ENCODE measurements at regions not wholly inside any gene's neighbourhood (a gene's known extent, or its start where the extent isn't known, plus 50 kb on each side); places are given as distances from the start of the nearest gene placed in this dataset.
A peak's percentile ranks its signal among the peaks of the same experiment; 100 is the strongest.

- H3K27me3 ChIP-seq, result no peaks in the 10 kb centered on the region
- TF ChIP-seq, protein P1, sequence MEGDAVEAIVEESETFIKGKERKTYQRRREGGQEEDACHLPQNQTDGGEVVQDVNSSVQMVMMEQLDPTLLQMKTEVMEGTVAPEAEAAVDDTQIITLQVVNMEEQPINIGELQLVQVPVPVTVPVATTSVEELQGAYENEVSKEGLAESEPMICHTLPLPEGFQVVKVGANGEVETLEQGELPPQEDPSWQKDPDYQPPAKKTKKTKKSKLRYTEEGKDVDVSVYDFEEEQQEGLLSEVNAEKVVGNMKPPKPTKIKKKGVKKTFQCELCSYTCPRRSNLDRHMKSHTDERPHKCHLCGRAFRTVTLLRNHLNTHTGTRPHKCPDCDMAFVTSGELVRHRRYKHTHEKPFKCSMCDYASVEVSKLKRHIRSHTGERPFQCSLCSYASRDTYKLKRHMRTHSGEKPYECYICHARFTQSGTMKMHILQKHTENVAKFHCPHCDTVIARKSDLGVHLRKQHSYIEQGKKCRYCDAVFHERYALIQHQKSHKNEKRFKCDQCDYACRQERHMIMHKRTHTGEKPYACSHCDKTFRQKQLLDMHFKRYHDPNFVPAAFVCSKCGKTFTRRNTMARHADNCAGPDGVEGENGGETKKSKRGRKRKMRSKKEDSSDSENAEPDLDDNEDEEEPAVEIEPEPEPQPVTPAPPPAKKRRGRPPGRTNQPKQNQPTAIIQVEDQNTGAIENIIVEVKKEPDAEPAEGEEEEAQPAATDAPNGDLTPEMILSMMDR (IDR thresholded peaks at IDR 0.05), result peak in 1 of 6 experiments; percentile 3
- no peak for TF ChIP-seq POLR2A (IDR thresholded peaks at IDR 0.05)
- H3K9me3 ChIP-seq (replicated peaks in 1 of 3), result no peaks in the 10 kb centered on the region
- H3K36me3 ChIP-seq (replicated peaks in 1 of 2), result no peaks in the 10 kb centered on the region
- H3K27ac ChIP-seq, result no peak overlapping the region
- H3K4me1 ChIP-seq (replicated peaks in 1 of 2), result no peaks in the 10 kb centered on the region
- 64 to 73% (median 67%) methylated on average over 7 of the region's 7 CpGs for WGBS, 4 donors
- intact Hi-C loops (cut with DNase I), result no loop called here
- no peak overlapping the region for H3K4me3 ChIP-seq
- no peak for DNase-seq
Observed at GRCh38 chr20:21027569-21027968, 78.6 kb downstream of the LINC00237 start.

DNA sequence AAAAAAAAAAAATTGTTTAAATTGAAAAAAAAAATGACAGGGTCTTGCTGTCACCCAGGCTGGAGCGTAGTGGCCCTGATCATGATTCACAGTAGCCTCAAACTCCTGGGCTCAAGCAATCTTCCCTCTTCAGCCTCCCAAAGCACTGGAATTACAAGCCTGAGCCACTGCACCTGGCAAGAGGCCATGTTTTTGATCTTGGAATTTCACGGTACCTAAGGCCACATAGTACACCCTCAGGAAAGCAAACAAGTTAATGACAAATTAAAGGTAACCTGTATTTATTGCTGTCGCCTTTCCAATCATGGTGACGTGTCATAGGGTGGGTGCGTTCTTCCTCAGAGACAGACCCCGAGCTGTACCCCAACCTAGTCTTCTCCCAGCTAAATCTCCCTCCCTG, 79.2 kb downstream of the LINC00237 start:
- WGBS, 4 donors, result 75 to 81% (median 79%) methylated on average over 6 of the region's 6 CpGs
- H3K36me3 ChIP-seq (replicated peaks in 1 of 2), result no peaks in the 10 kb centered on the region
- H3K9me3 ChIP-seq (replicated peaks in 1 of 3), result no peaks in the 10 kb centered on the region
- H3K27me3 ChIP-seq, result no peaks in the 10 kb centered on the region
- H3K27ac ChIP-seq, result no peak overlapping the region
- no peak overlapping the region for H3K4me3 ChIP-seq
- DNase-seq, result no peak
- H3K4me1 ChIP-seq (replicated peaks in 1 of 2), result no peaks in the 10 kb centered on the region
- intact Hi-C loops (cut with DNase I), result no loop called here
- TF ChIP-seq POLR2A (IDR thresholded peaks at IDR 0.05), result no peak
- TF ChIP-seq, protein P1 (IDR thresholded peaks at IDR 0.05), result no peak

- intact Hi-C loops (cut with DNase I), result no loop called here
- no peaks in the 10 kb centered on the region for H3K36me3 ChIP-seq (replicated peaks in 1 of 2)
Observed at GRCh38 chr20:21024420-21024819, 81.7 kb downstream of the LINC00237 start.

DNA sequence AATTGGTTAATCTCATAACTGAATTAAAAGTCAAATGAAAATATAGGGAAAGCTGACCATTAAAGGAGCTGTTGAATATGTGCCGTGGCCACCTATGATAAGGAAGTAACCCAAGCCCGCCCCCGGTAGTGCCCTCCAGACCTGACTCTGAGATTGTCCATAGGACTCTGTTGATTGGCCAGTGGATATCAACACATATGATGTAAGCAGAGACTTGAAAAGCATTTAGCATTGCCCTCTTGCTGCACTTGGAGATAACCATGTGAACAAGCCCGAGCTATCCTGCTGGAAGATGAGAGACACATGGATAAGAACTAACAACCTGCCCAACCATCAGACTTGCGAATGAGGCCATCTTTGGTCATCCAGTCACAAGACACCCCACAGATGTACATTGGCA, 83.2 kb downstream of the LINC00237 start:
- intact Hi-C loops (cut with DNase I), result no loop called here
- H3K9me3 ChIP-seq (replicated peaks in 1 of 3), result no peaks in the 10 kb centered on the region
- 91 to 97% (median 94%) methylated on average over 5 of the region's 5 CpGs for WGBS, 4 donors

More at GRCh38 chr20:21024420-21024819, 81.7 kb downstream of the LINC00237 start:
- 68 to 77% (median 75%) methylated on average over 3 of the region's 3 CpGs for WGBS, 4 donors
- Histone ChIP-seq H3K27me3 (peaks cover 7% of the 10 kb centered on the region), H3K27ac (no peak overlapping the region), H3K9me3 (replicated peaks in 1 of 3) (no peaks in the 10 kb centered on the region), H3K4me3 (no peak overlapping the region), H3K4me1 (replicated peaks in 1 of 2) (no peaks in the 10 kb centered on the region)
- DNase-seq, result no peak
- TF ChIP-seq POLR2A (IDR thresholded peaks at IDR 0.05), result no peak
- TF ChIP-seq, protein P1 (IDR thresholded peaks at IDR 0.05), result no peak

More for the DNA sequence above, 83.2 kb downstream of the LINC00237 start:
- no peaks in the 10 kb centered on the region for H3K36me3 ChIP-seq (replicated peaks in 1 of 2)
- peaks cover 7% of the 10 kb centered on the region for H3K27me3 ChIP-seq
- DNase-seq, result no peak
- no peaks in the 10 kb centered on the region for H3K4me1 ChIP-seq (replicated peaks in 1 of 2)
- TF ChIP-seq, protein P1 (IDR thresholded peaks at IDR 0.05), result no peak
- no peak for TF ChIP-seq POLR2A (IDR thresholded peaks at IDR 0.05)
- no peak overlapping the region for H3K27ac ChIP-seq
- H3K4me3 ChIP-seq, result no peak overlapping the region

Measured in adrenal gland (tissue), 9 donors.